NCI-H2196 (cell line): ENCODE measurements at regions not wholly inside any gene's neighbourhood (a gene's known extent, or its start where the extent isn't known, plus 50 kb on each side); places are given as distances from the start of the nearest gene placed in this dataset.
"Not testable (repeated sequence)": the region's sequence is repeated elsewhere in the genome, so short reads cannot be mapped to it uniquely, and the experiment has no call there.

Experiments
- DNase-seq: peaks from one replicate; lab custom pipeline; 2025; ENCODE audit not compliant: unreplicated experiment; lab: John Stamatoyannopoulos, UW

GRCh38 chr5:72760259-72760658 is 56.2 kb upstream of the TNPO1 start:
- no peak for DNase-seq

DNA sequence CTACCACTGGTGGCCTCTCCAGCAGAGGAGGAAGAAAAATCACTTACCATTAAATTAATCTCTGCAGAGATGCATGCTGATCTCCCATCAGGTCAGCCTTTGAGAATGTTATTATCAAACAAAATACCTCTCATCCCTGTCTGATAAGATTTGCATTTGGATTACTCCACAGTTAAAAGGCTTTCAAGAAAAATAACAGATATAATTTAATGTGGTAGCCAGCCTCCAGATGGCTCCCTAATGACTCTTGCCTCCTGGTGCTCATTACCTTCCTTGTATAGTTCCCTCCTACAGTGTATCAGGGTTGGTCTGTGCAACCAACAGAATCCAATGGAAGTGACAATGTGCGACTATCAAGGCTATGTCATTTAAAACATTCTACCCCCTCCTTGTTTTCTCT is 63.6 kb upstream of the TNPO1 start:
- DNase-seq: no peak

DNA sequence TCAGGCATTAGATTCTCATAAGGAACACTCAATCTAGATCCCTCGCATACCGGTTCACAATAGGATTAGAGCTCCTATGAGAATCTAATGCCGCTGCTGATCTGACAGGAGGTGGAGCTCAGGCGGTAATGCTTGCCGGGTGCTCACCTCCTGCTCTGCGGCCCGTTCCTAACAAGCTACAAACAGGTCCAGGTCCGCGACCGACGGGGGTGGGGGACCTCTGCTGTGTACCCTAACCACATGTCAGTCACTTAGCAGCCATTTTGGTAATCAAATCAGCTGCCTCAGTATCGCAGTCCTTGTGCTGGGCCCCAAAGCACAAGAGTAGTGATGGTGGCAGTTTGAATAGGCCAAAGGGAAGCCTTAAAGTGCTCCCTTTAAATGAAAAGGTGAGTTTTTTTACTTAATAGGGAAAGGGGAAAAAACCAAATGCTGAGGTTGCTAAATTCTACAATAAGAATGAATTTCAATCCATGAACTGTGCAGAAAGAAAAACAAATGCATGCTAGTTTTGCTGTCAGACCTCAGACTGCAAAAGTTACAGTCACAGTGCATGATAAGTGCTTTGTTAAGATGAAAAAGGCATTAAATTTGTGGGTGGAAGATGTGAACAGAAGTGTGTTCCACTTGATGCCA is 67.0 kb upstream of the TNPO1 start:
- DNase-seq: no peak

DNA sequence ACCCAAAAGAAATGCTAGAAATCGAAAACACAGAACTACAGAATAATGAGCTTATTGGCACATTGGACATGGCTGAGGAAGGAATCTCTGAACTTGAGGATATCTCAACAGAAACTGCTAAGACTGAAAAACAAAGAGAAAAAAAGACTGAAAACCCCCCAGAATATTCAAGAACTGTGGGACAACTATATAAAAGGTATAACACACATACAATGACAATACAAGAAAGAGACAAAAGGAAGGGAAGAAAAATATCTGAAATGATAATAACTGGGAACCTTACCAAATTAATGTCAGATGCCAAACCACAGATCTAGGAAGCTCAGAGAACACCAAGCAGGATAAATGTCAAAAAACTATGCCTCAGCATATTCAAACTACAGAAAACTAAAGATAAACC is 68.6 kb upstream of the TNPO1 start:
- DNase-seq: no peak

- DNase-seq: no peak
Observed at GRCh38 chr5:72746736-72747135, 69.7 kb upstream of the TNPO1 start.

DNA sequence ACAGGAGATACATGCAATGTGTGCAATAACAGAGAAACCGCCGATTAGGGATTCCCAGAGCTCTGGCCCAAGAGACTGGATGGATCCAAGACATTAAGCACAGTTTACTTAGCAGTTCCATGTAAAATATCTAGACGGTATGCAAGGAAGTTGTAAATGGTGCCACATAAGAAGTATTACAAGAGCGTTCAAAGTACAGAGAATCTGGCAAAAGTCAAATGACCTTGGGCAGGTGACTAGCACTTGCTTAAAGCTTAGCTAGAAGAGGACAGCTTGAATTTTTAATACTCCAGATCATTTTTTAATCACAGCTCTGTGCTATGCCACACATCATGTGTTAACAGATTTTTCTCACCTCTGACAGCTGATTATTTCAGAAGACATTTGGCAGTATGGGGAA is 72.3 kb upstream of the TNPO1 start:
- DNase-seq: no peak

- no peak for DNase-seq
Observed at GRCh38 chr5:72741805-72742204, 74.7 kb upstream of the TNPO1 start.

- no peak for DNase-seq
Observed at GRCh38 chr5:72733810-72734209, 82.7 kb upstream of the TNPO1 start.

DNA sequence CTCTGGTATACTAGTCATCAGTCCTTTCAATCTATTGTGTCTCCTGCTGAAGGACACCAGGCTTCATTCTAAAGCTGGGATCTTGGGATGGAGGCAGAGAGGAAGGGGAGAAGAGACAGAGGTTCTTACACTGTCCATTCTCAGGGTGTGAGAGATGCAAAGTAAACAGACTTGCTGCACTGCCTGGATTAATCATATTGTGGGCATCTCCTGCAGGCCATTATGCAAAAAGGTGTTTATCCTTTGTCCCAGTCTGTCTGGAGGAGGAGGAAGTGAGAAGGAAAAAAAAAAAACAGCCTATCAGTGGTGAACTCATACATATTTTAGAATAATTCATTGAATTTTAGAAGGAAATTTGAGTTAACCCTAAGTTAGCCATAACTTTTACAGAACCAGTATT is 92.9 kb upstream of the TNPO1 start:
- no peak for DNase-seq

DNA sequence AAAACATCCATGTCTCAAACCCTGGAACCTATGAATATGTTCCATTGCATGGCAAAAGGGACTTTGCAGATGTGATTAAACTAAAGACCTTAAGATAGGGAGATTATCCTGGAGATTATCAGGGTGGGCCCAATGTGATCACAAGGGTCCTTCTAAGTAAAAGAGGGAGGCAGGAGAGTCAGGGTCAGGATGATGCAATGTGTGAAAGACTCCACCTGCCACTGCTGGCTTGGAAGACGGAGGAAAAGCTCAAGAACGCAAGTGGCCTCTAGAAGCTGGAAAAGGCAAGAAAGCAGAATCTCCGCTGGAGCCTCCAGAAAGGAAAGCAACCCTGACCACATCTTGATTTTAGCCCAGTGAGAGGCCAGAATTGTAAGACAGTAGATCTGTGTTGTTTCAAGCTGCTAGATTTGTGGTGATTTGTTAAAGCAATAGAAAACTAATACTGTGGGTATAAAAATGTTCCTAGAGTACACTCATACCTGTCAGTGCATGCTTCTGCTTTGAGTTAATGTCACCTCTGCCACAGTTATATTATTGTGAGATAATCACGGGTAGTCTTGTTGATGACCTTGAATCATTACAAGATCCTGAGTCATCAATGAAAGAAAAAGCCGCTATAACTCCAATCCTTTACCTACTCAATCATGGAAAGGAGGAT is 93.5 kb upstream of the TNPO1 start:
- no peak for DNase-seq

GRCh38 chr5:72721844-72722243 is 94.6 kb upstream of the TNPO1 start:
- no peak for DNase-seq

DNA sequence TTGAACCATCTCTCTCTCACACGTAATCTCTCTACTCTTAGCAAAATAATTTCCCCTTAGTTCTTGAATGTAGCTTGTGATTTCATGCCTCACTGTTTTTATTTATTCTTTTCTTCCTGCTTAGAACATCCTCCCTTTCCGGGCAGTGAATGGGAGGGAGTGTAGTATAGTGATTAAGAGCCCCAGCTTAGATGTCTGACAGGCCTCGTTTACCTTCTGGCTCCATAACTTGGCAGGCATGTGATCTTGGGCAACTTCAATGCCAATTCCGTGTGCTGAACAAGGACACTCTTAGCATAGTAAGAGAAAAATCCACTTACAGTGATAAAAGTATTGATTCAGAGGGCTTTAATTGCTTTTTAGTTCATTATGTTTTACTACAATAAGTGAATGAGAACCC is 96.3 kb upstream of the TNPO1 start:
- DNase-seq: no peak

DNA sequence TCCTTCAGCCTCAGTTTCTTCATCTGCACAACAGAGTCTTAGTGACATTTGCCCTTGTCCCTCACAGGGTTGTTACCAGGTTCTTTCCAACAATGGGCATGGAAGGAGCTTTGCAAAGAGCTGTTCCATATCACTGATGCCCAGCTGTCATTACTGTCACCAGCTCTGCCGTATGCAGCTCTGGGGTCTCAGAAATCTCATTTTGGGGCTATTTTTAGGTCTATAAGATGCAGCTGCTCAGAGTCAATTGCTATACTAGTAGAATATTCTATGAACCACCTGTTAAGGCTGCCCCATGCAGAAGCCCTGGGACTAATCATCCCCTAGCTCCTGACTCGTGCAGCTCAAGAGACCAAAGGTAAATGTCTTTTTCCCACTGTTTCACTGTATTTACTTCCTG is 105.1 kb upstream of the TNPO1 start:
- DNase-seq: no peak

- no peak for DNase-seq
Observed at GRCh38 chr5:72709341-72709740, 107.1 kb upstream of the TNPO1 start.

- DNase-seq: no peak
Observed at GRCh38 chr5:72705178-72705577, 111.3 kb upstream of the TNPO1 start.

DNA sequence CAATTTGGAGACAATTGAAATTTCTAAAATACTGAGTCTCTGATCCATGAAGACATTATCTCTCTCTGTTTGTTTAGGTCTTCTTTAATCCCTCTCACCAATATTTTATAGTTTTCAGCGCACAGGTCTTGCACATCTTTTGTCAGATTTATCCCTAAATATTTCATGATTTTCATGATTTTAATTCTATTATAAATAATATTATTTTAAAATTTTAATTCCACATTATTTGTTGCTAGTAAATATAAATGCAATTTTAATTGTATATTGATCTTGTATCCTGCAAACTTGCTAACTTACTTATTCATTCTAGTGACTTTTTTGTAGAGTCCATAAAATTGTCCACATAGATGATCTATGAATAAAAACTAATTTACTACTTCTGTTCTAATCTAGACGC is 112.6 kb upstream of the TNPO1 start:
- no peak for DNase-seq

- no peak for DNase-seq
Observed at GRCh38 chr5:72702881-72703434, 113.5 kb upstream of the TNPO1 start.

DNA sequence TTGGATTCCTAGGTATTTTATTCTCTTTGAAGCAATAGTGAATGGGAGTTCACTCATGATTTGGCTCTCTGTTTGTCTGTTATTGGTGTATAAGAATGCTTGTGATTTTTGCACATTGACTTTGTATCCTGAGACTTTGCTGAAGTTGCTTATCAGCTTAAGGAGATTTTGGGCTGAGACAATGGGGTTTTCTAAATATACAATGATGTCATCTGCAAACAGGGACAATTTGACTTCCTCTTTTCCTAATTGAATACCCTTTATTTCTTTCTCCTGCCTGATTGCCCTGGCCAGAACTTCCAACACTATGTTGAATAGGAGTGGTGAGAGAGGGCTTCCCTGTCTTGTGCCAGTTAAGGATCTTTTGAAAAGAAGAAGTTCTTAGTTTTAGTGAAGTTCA is 114.4 kb upstream of the TNPO1 start:
- DNase-seq: not testable (repeated sequence)

DNA sequence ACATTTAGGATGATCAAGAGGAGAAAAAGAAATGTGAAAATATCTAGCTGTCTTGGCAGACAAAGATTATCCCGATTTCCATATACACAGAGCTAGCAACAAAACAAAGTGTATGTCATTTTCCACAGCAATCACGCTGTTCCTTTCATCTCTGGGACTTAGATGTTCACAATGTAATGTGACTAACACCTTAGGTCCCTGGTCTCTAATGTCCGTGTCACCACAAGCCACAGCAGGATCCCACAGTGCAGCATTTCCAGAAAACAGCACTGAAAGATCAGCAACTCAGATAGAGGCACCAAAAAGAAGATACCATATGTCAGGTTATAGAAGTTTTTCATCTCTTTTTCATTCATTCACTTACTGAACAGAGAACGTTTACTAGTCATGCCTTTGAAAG is 118.0 kb upstream of the TNPO1 start:
- DNase-seq: no peak

DNA sequence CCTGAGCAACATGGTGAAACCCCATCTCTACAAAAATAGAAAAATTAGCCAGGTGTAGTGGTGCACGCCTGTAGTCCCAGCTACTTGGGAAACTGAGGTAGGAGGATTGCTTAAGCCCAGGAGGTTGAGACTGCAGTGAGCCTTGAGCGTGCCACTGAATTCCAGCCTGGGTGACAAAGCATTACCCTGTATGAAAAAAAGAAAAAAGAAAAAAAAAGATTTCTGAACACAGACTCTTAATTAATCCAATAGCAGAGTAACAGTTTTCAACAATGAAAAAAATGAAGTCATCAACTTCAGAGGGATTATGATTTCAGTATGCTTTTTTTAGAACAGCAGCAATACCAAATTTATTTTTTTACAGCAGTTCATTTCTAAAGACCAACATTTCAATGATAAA is 118.8 kb upstream of the TNPO1 start:
- DNase-seq: no peak

DNA sequence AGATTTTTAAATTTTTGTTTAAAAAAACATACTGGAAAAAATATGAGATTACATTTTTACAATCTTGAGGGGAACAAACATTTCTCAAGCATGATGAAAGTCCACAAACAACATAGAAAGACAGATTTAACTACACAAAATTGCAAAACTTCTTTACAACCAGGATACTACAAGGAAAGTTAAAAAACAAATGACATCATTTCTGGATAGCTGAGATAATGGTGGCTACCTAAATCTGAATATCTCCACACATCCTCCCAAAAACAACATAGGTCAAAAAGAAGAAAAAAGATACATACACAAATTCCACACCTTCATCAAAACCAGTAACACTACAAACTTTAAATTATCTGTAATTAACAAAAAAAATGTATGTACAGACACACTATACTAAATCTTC is 120.8 kb upstream of the TNPO1 start:
- DNase-seq: no peak

DNA sequence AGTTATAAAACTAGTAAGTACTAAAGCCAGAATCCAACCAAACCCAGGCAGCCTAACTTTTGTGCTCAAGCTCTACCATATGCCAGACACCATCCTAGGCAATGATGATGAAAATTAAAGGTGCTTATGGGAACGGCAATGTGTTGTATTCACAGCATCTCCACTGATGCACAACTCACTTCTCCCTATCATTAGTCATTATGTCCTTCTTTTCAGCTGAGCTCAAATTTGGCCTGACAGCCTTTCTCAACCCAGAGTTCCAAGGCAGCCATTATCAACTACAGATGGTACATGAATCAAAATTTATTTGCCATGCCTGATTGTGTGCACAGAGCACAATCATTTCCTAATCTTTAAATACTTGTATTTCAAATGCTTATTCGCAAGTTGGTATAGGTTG is 121.6 kb upstream of the TNPO1 start:
- no peak for DNase-seq
